ENCODE measurements at regions not wholly inside any gene's neighbourhood (a gene's known extent, or its start where the extent isn't known, plus 50 kb on each side); places are given as distances from the start of the nearest gene placed in this dataset.

GRCh38 chr12:88398031-88398430 lies 182.2 kb downstream of the KITLG start:
- TF ChIP-seq POLR2AphosphoS5 (IDR thresholded peaks at IDR 0.05) (no peak), EP300 (IDR thresholded peaks at IDR 0.05) (no peak), CTCF (IDR thresholded peaks at IDR 0.05) (no peak), POLR2A (IDR thresholded peaks at IDR 0.05) (no peak)

Measured in stomach (tissue), 4 donors.